CD8-positive, alpha-beta memory T cell (primary cell): ENCODE measurements at regions not wholly inside any gene's neighbourhood (a gene's known extent, or its start where the extent isn't known, plus 50 kb on each side); places are given as distances from the start of the nearest gene placed in this dataset.
"Not testable (repeated sequence)": the region's sequence is repeated elsewhere in the genome, so short reads cannot be mapped to it uniquely, and the experiment has no call there.

ENCODE experiments used
- CTCF ChIA-PET: fragments of 350-600 bp; sonication (Branson Sonifier 250); formaldehyde crosslinking; loops from one replicate; lab custom pipeline; 2021; ENCODE audit warnings: antibody characterized with exemption; lab: Charles Lee
- POLR2A ChIA-PET: fragments of 350-600 bp; sonication (Branson Sonifier 250); formaldehyde crosslinking; loops from one replicate; lab custom pipeline; 2021; ENCODE audit warnings: antibody characterized with exemption; lab: Charles Lee
- DNase-seq, 5 donors: peaks; one replicate each; pipeline versions ENCODE4 v3.0.0 to v3.0.0-alpha.2; 2020 to 2022; ENCODE audit warnings: mixed read lengths in 1 of 5
- H3K27ac ChIP-seq: one replicate; pipeline ENCODE4 v1.7.0; 2013; ENCODE audit warnings: low read depth, mild to moderate bottlenecking, low read length, moderate library complexity
- H3K27me3 ChIP-seq: 2 replicates; pipeline ENCODE4 v1.7.0; 2013; ENCODE audit warnings: low read length, mild to moderate bottlenecking; ENCODE audit not compliant: insufficient read depth, poor library complexity, severe bottlenecking
- H3K36me3 ChIP-seq: 2 replicates; pipeline ENCODE4 v1.7.0; 2013; ENCODE audit warnings: mild to moderate bottlenecking, low read length, moderate library complexity; ENCODE audit not compliant: insufficient read depth
- H3K4me1 ChIP-seq: 2 replicates; pipeline ENCODE4 v1.7.0; 2013; ENCODE audit warnings: mild to moderate bottlenecking, low read length, moderate library complexity; ENCODE audit not compliant: insufficient read depth
- H3K4me3 ChIP-seq: 2 replicates; pipeline ENCODE4 v1.7.0; 2013; ENCODE audit warnings: mild to moderate bottlenecking, low read length
- H3K9me3 ChIP-seq: 2 replicates; pipeline ENCODE4 v1.7.0; 2013; ENCODE audit warnings: mild to moderate bottlenecking, low read length
- H3K27ac Mint-ChIP-seq, 8 donors: one replicate each; pipeline ENCODE4 v1.8.0; 2020 to 2021; ENCODE audit warnings: mixed read lengths in 8 of 8, mild to moderate bottlenecking in 6 of 8, inconsistent platforms in 3 of 8, moderate library complexity in 3 of 8
- H3K27me3 Mint-ChIP-seq, 2 donors: one replicate each; pipeline ENCODE4 v1.8.0; 2020 to 2021; ENCODE audit warnings: mixed read lengths in 2 of 2, mild to moderate bottlenecking in 1 of 2, moderate library complexity in 1 of 2
- H3K36me3 Mint-ChIP-seq, 3 donors: one replicate each; pipeline ENCODE4 v1.8.0; 2020 to 2021; ENCODE audit warnings: mixed read lengths in 3 of 3, inconsistent platforms in 1 of 3, mild to moderate bottlenecking in 1 of 3
- H3K4me1 Mint-ChIP-seq, 3 donors: one replicate each; pipeline ENCODE4 v1.8.0; 2020 to 2021; ENCODE audit warnings: mixed read lengths in 3 of 3, inconsistent platforms in 1 of 3, mild to moderate bottlenecking in 1 of 3
- H3K4me3 Mint-ChIP-seq, 7 donors: one replicate each; pipeline ENCODE4 v1.8.0; 2020 to 2021; ENCODE audit warnings: mixed read lengths in 7 of 7, mild to moderate bottlenecking in 6 of 7, moderate library complexity in 4 of 7, inconsistent platforms in 2 of 7
- H3K9me3 Mint-ChIP-seq, 5 donors: one replicate each; pipeline ENCODE4 v1.8.0; 2020 to 2022; ENCODE audit warnings: mixed read lengths in 5 of 5, mild to moderate bottlenecking in 3 of 5, moderate library complexity in 2 of 5, inconsistent platforms in 1 of 5

- no peaks in the 10 kb centered on the region for H3K27me3 Mint-ChIP-seq
- no peak overlapping the region for H3K27ac Mint-ChIP-seq
- Histone ChIP-seq H3K4me3 (no peak overlapping the region), H3K27ac (no peak overlapping the region), H3K36me3 (no peaks in the 10 kb centered on the region), H3K27me3 (no peaks in the 10 kb centered on the region), H3K4me1 (no peaks in the 10 kb centered on the region), H3K9me3 (no peaks in the 10 kb centered on the region)
- POLR2A ChIA-PET, result no interaction called here
- H3K4me3 Mint-ChIP-seq, result no peak overlapping the region
- H3K36me3 Mint-ChIP-seq, result no peaks in the 10 kb centered on the region
- H3K9me3 Mint-ChIP-seq, result peaks cover 0 to 19% (median 5%) of the 10 kb centered on the region in 5 donors
- CTCF ChIA-PET, result no interaction called here
- DNase-seq, result no peak
- no peaks in the 10 kb centered on the region for H3K4me1 Mint-ChIP-seq
Measured at GRCh38 chr5:121638126-121638525, 213.6 kb upstream of the FTMT start.

- CTCF ChIA-PET, result no interaction called here
- H3K36me3 ChIP-seq, result no peaks in the 10 kb centered on the region
- H3K9me3 ChIP-seq, result no peaks in the 10 kb centered on the region
- no peaks in the 10 kb centered on the region for H3K4me1 ChIP-seq
- no peaks in the 10 kb centered on the region for H3K27me3 ChIP-seq
- peaks cover 2 to 26% (median 8%) of the 10 kb centered on the region in 5 donors for H3K9me3 Mint-ChIP-seq
- H3K27ac Mint-ChIP-seq, result no peak overlapping the region
- POLR2A ChIA-PET, result no interaction called here
- no peak overlapping the region for H3K4me3 Mint-ChIP-seq
- no peaks in the 10 kb centered on the region for H3K4me1 Mint-ChIP-seq
- no peak overlapping the region for H3K27ac ChIP-seq
- no peak overlapping the region for H3K4me3 ChIP-seq
- H3K36me3 Mint-ChIP-seq, result no peaks in the 10 kb centered on the region
- H3K27me3 Mint-ChIP-seq, result no peaks in the 10 kb centered on the region
- no peak for DNase-seq
Measured at GRCh38 chr5:121640298-121640697, 211.4 kb upstream of the FTMT start.

DNA sequence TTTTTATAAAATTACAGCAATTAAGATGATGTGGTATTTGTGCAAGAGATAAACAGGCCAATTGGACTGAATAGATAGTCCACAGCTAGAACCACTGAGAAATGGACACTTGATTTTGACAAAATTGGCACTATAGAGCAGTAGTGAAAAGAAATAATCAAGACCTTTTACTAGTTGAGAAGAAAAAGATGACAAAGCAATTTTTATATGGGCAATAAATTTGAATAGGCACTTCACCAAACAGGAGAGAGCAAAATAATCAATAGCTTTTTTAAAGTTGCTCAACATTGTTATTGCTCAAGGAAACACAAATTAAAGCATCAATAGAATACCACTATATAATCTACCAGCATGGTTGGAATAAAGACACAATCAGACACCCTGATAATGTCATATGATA, 193.5 kb upstream of the FTMT start:
- no peaks in the 10 kb centered on the region for H3K27me3 Mint-ChIP-seq
- ChIA-PET CTCF (no interaction called here), POLR2A (no interaction called here)
- no peak overlapping the region for H3K4me3 Mint-ChIP-seq
- Histone ChIP-seq H3K27ac (no peak overlapping the region), H3K9me3 (no peaks in the 10 kb centered on the region), H3K4me1 (no peaks in the 10 kb centered on the region), H3K27me3 (no peaks in the 10 kb centered on the region), H3K36me3 (no peaks in the 10 kb centered on the region), H3K4me3 (no peak overlapping the region)
- H3K4me1 Mint-ChIP-seq, result no peaks in the 10 kb centered on the region
- peaks cover 1 to 15% (median 6%) of the 10 kb centered on the region in 5 donors for H3K9me3 Mint-ChIP-seq
- no peak overlapping the region for H3K27ac Mint-ChIP-seq
- no peaks in the 10 kb centered on the region for H3K36me3 Mint-ChIP-seq
- no peak for DNase-seq

GRCh38 chr5:121660142-121660541, 191.5 kb upstream of the FTMT start:
- Histone ChIP-seq H3K27me3 (no peaks in the 10 kb centered on the region), H3K4me1 (no peaks in the 10 kb centered on the region), H3K36me3 (no peaks in the 10 kb centered on the region), H3K9me3 (no peaks in the 10 kb centered on the region), H3K27ac (no peak overlapping the region), H3K4me3 (no peak overlapping the region)
- Mint-ChIP-seq H3K27me3 (no peaks in the 10 kb centered on the region), H3K27ac (no peak overlapping the region), H3K4me3 (no peak overlapping the region), H3K4me1 (no peaks in the 10 kb centered on the region), H3K9me3 (peaks cover 1 to 21% (median 12%) of the 10 kb centered on the region in 5 donors), H3K36me3 (no peaks in the 10 kb centered on the region)
- CTCF ChIA-PET, result no interaction called here
- POLR2A ChIA-PET, result no interaction called here
- no peak for DNase-seq

DNA sequence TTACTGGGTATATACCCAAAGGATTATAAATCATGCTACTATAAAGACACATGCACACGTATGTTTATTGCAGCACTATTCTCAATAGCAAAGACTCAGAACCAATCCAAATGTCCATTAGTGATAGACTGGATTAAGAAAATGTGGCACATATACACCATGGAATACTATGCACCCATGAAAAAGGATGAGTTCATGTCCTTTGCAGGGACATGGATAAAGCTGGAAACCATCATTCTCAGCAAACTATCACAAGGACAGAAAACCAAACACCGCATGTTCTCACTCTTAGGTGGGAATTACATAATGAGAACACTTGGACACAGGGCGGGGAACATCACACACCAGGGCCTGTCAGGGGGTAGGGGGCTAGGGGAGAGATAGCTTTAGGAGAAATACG, 186.1 kb upstream of the FTMT start:
- H3K27ac Mint-ChIP-seq, H3K4me1 Mint-ChIP-seq, H3K36me3 ChIP-seq, H3K9me3 ChIP-seq, H3K4me1 ChIP-seq, CTCF ChIA-PET, H3K27me3 Mint-ChIP-seq, H3K27me3 ChIP-seq, POLR2A ChIA-PET, H3K36me3 Mint-ChIP-seq, H3K4me3 ChIP-seq, H3K27ac ChIP-seq, DNase-seq, H3K4me3 Mint-ChIP-seq: not testable (repeated sequence)
- peaks cover 5 to 34% (median 12%) of the 10 kb centered on the region in 5 donors for H3K9me3 Mint-ChIP-seq

DNA sequence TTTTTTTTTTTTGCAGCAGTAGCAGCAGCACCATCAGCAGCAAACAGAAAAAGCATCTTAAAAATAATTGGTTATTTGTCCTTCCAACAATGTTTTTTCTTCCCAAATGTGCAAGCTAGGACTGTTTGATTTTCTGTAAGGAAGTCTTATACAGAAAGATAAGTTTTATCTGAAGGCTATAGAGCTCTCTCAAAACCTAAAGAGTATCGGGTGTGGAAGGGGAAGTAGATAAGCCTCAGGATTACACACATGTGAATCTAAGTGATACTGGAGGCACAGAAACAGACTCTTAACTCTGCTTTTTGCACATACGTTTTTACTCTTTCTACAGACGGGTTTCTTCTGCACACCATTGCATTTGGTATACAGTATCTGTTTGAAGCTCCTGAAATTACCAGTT, 184.4 kb upstream of the FTMT start:
- POLR2A ChIA-PET, result no interaction called here
- no peaks in the 10 kb centered on the region for H3K36me3 Mint-ChIP-seq
- H3K4me3 Mint-ChIP-seq, result no peak overlapping the region

DNA sequence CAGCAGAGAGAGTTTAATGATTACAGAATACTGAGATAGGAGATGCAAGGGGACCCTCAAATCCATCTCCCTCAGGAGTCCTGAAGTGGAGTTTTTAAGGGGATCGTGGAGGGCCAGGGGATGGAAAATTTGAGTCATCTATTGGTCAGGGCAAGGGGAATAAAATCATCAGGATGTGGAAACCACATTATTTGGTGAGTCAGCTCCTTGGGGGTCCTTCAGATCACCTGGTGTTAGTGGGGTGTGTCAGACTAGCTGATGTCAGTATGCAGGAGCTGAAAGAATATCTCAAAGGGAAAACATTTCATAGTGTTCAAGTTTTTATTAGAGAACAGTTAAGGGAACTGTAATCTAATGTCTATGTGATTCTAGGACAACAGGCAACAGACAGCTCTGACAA, 183.0 kb upstream of the FTMT start:
- Mint-ChIP-seq H3K36me3 (no peaks in the 10 kb centered on the region), H3K27me3 (no peaks in the 10 kb centered on the region), H3K9me3 (peaks cover 5 to 29% (median 14%) of the 10 kb centered on the region in 5 donors), H3K4me3 (no peak overlapping the region), H3K27ac (no peak overlapping the region), H3K4me1 (no peaks in the 10 kb centered on the region)
- ChIA-PET CTCF (no interaction called here), POLR2A (no interaction called here)
- Histone ChIP-seq H3K9me3 (no peaks in the 10 kb centered on the region), H3K36me3 (no peaks in the 10 kb centered on the region), H3K4me3 (no peak overlapping the region), H3K4me1 (no peaks in the 10 kb centered on the region), H3K27me3 (no peaks in the 10 kb centered on the region), H3K27ac (no peak overlapping the region)
- no peak for DNase-seq

More for the DNA sequence above, 184.4 kb upstream of the FTMT start:
- no peaks in the 10 kb centered on the region for H3K4me1 ChIP-seq
- no peaks in the 10 kb centered on the region for H3K27me3 ChIP-seq
- no peak overlapping the region for H3K27ac Mint-ChIP-seq
- no peaks in the 10 kb centered on the region for H3K4me1 Mint-ChIP-seq
- DNase-seq, result no peak
- CTCF ChIA-PET, result no interaction called here
- H3K27me3 Mint-ChIP-seq, result no peaks in the 10 kb centered on the region
- H3K27ac ChIP-seq, result no peak overlapping the region
- no peaks in the 10 kb centered on the region for H3K36me3 ChIP-seq
- peaks cover 7 to 29% (median 16%) of the 10 kb centered on the region in 5 donors for H3K9me3 Mint-ChIP-seq
- no peaks in the 10 kb centered on the region for H3K9me3 ChIP-seq
- no peak overlapping the region for H3K4me3 ChIP-seq

GRCh38 chr5:121671624-121672023, 180.1 kb upstream of the FTMT start:
- CTCF ChIA-PET, result no interaction called here
- H3K27me3 ChIP-seq, result no peaks in the 10 kb centered on the region
- peaks cover 2 to 14% (median 6%) of the 10 kb centered on the region in 5 donors for H3K9me3 Mint-ChIP-seq
- POLR2A ChIA-PET, result no interaction called here
- no peaks in the 10 kb centered on the region for H3K4me1 Mint-ChIP-seq
- H3K9me3 ChIP-seq, result no peaks in the 10 kb centered on the region
- no peak overlapping the region for H3K4me3 Mint-ChIP-seq
- H3K36me3 Mint-ChIP-seq, result no peaks in the 10 kb centered on the region
- no peak overlapping the region for H3K4me3 ChIP-seq
- no peak for DNase-seq
- H3K27ac Mint-ChIP-seq, result no peak overlapping the region
- H3K36me3 ChIP-seq, result no peaks in the 10 kb centered on the region
- H3K27me3 Mint-ChIP-seq, result no peaks in the 10 kb centered on the region
- no peaks in the 10 kb centered on the region for H3K4me1 ChIP-seq
- H3K27ac ChIP-seq, result no peak overlapping the region

GRCh38 chr5:121675924-121676323, 175.8 kb upstream of the FTMT start:
- CTCF ChIA-PET, result no interaction called here
- Mint-ChIP-seq H3K4me1 (no peaks in the 10 kb centered on the region), H3K27me3 (no peaks in the 10 kb centered on the region)

More at GRCh38 chr5:121675924-121676323, 175.8 kb upstream of the FTMT start:
- POLR2A ChIA-PET, result no interaction called here
- no peaks in the 10 kb centered on the region for H3K27me3 ChIP-seq
- no peak for DNase-seq
- H3K4me3 Mint-ChIP-seq, result no peak overlapping the region
- no peaks in the 10 kb centered on the region for H3K36me3 Mint-ChIP-seq
- H3K9me3 ChIP-seq, result no peaks in the 10 kb centered on the region
- H3K4me1 ChIP-seq, result no peaks in the 10 kb centered on the region
- no peak overlapping the region for H3K4me3 ChIP-seq
- peak overlapping the region in 1 of 8 donors; percentile 58 for H3K27ac Mint-ChIP-seq
- H3K9me3 Mint-ChIP-seq, result peaks cover 0 to 8% (median 7%) of the 10 kb centered on the region in 5 donors
- no peak overlapping the region for H3K27ac ChIP-seq
- H3K36me3 ChIP-seq, result no peaks in the 10 kb centered on the region
